Mesodermal cell (in vitro differentiated cells): ENCODE measurements at regions not wholly inside any gene's neighbourhood (a gene's known extent, or its start where the extent isn't known, plus 50 kb on each side); places are given as distances from the start of the nearest gene placed in this dataset.
"Not testable (repeated sequence)": the region's sequence is repeated elsewhere in the genome, so short reads cannot be mapped to it uniquely, and the experiment has no call there.

ENCODE experiments used
- H3K27ac ChIP-seq: 2 replicates; pipeline ENCODE4 v1.7.0; 2013; ENCODE audit warnings: mild to moderate bottlenecking, low read depth, low read length, moderate library complexity; ENCODE audit not compliant: severe bottlenecking
- H3K36me3 ChIP-seq: 2 replicates; pipeline ENCODE4 v1.7.1; 2013; ENCODE audit warnings: mild to moderate bottlenecking, low read length, moderate library complexity; ENCODE audit not compliant: control insufficient read depth, insufficient read depth
- H3K4me1 ChIP-seq: one replicate; pipeline ENCODE4 v1.7.1; 2013; ENCODE audit warnings: mild to moderate bottlenecking, low read length; ENCODE audit not compliant: insufficient read depth, control insufficient read depth, poor library complexity, severe bottlenecking
- H3K4me3 ChIP-seq: 2 replicates; pipeline ENCODE4 v1.7.0; 2013; ENCODE audit warnings: low read length, control low read depth, mild to moderate bottlenecking; ENCODE audit not compliant: insufficient read depth, poor library complexity, severe bottlenecking; ENCODE audit errors: extremely low read depth
- H3K9me3 ChIP-seq: 2 replicates; pipeline ENCODE4 v1.7.1; 2013; ENCODE audit warnings: mild to moderate bottlenecking, low read length, moderate library complexity; ENCODE audit not compliant: control insufficient read depth
- WGBS, 2 experiments: methylation state at CpG; one replicate each; pipeline ENCODE4 v1.1.5; 2013; ENCODE audit warnings: missing lambda C conversion rate in 2 of 2; ENCODE audit not compliant: insufficient coverage in 2 of 2; 5-methylcytosine and 5-hydroxymethylcytosine counted together

- WGBS, 2 experiments: 82% methylated on average over 2 of the region's 3 CpGs; no CpG with 5 or more reads in 1 of the 2 experiments
- H3K36me3 ChIP-seq: no peaks in the 10 kb centered on the region
- H3K4me3 ChIP-seq: no peak overlapping the region
- no peaks in the 10 kb centered on the region for H3K4me1 ChIP-seq
- H3K9me3 ChIP-seq: peaks cover 7% of the 10 kb centered on the region
- H3K27ac ChIP-seq: no peak overlapping the region
These were observed 66.6 kb downstream of the LACC1 start for GRCh38 chr13:43946281-43946680.

- Histone ChIP-seq H3K4me1 (no peaks in the 10 kb centered on the region), H3K36me3 (no peaks in the 10 kb centered on the region)
- 81 to 86% methylated on average over 3 of the region's 3 CpGs for WGBS, 2 experiments
These were observed 68.3 kb downstream of the LACC1 start for GRCh38 chr13:43947897-43948458.

GRCh38 chr13:43953370-43953769 lies 73.7 kb downstream of the LACC1 start:
- Histone ChIP-seq H3K9me3 (no peaks in the 10 kb centered on the region), H3K4me3 (no peak overlapping the region), H3K36me3 (no peaks in the 10 kb centered on the region), H3K4me1 (no peaks in the 10 kb centered on the region), H3K27ac (no peak overlapping the region)
- 100% methylated on average over 1 of the region's 2 CpGs; no CpG with 5 or more reads in 1 of the 2 experiments for WGBS, 2 experiments

More at GRCh38 chr13:43947897-43948458, 68.3 kb downstream of the LACC1 start:
- peaks cover 7% of the 10 kb centered on the region for H3K9me3 ChIP-seq
- no peak overlapping the region for H3K4me3 ChIP-seq
- H3K27ac ChIP-seq: no peak overlapping the region

- H3K27ac ChIP-seq, H3K4me3 ChIP-seq, H3K9me3 ChIP-seq, H3K4me1 ChIP-seq, H3K36me3 ChIP-seq: not testable (repeated sequence)
- WGBS, 2 experiments: no CpG with 5 or more reads among the region's 1 CpG
These were observed 77.3 kb downstream of the LACC1 start for GRCh38 chr13:43956975-43957374.

- 85 to 100% methylated on average over 1 to 2 of the region's 2 CpGs for WGBS, 2 experiments
- no peaks in the 10 kb centered on the region for H3K4me1 ChIP-seq
- no peaks in the 10 kb centered on the region for H3K9me3 ChIP-seq
- H3K27ac ChIP-seq: no peak overlapping the region
- no peak overlapping the region for H3K4me3 ChIP-seq
- no peaks in the 10 kb centered on the region for H3K36me3 ChIP-seq
These were observed 79.6 kb downstream of the LACC1 start for GRCh38 chr13:43959291-43959690.

- 92 to 100% methylated on average over 2 to 3 of the region's 4 CpGs for WGBS, 2 experiments
These were observed 82.2 kb downstream of the LACC1 start for GRCh38 chr13:43961909-43962308.

GRCh38 chr13:43963726-43964125 lies 84.0 kb downstream of the LACC1 start:
- H3K4me1 ChIP-seq: no peaks in the 10 kb centered on the region
- no peaks in the 10 kb centered on the region for H3K36me3 ChIP-seq
- H3K4me3 ChIP-seq: no peak overlapping the region
- WGBS, 2 experiments: 93 to 100% methylated on average over 2 to 4 of the region's 4 CpGs
- no peaks in the 10 kb centered on the region for H3K9me3 ChIP-seq
- no peak overlapping the region for H3K27ac ChIP-seq

More at GRCh38 chr13:43961909-43962308, 82.2 kb downstream of the LACC1 start:
- no peaks in the 10 kb centered on the region for H3K9me3 ChIP-seq
- no peaks in the 10 kb centered on the region for H3K4me1 ChIP-seq
- no peaks in the 10 kb centered on the region for H3K36me3 ChIP-seq
- no peak overlapping the region for H3K27ac ChIP-seq
- H3K4me3 ChIP-seq: no peak overlapping the region

GRCh38 chr13:43964698-43965458 lies 85.2 kb downstream of the LACC1 start:
- Histone ChIP-seq H3K4me3 (no peak overlapping the region), H3K27ac (peak overlapping the region; percentile 20), H3K9me3 (no peaks in the 10 kb centered on the region), H3K4me1 (no peaks in the 10 kb centered on the region), H3K36me3 (no peaks in the 10 kb centered on the region)
- WGBS, 2 experiments: 86 to 100% methylated on average over 1 to 2 of the region's 2 CpGs

GRCh38 chr13:43965459-43965845 lies 85.7 kb downstream of the LACC1 start:
- Histone ChIP-seq H3K4me1 (no peaks in the 10 kb centered on the region), H3K4me3 (no peak overlapping the region), H3K27ac (no peak overlapping the region), H3K9me3 (no peaks in the 10 kb centered on the region), H3K36me3 (no peaks in the 10 kb centered on the region)
- WGBS, 2 experiments: 86 to 97% methylated on average over 6 to 7 of the region's 8 CpGs

GRCh38 chr13:43968251-43968942 lies 88.7 kb downstream of the LACC1 start:
- not testable (repeated sequence) for H3K9me3 ChIP-seq, H3K27ac ChIP-seq, H3K36me3 ChIP-seq, H3K4me3 ChIP-seq, H3K4me1 ChIP-seq
- 88 to 93% methylated on average over 24 to 46 of the region's 63 CpGs for WGBS, 2 experiments
